ENCODE measurements at regions not wholly inside any gene's neighbourhood (a gene's known extent, or its start where the extent isn't known, plus 50 kb on each side); places are given as distances from the start of the nearest gene placed in this dataset.
"Not testable (repeated sequence)": the region's sequence is repeated elsewhere in the genome, so short reads cannot be mapped to it uniquely, and the experiment has no call there.

DNA sequence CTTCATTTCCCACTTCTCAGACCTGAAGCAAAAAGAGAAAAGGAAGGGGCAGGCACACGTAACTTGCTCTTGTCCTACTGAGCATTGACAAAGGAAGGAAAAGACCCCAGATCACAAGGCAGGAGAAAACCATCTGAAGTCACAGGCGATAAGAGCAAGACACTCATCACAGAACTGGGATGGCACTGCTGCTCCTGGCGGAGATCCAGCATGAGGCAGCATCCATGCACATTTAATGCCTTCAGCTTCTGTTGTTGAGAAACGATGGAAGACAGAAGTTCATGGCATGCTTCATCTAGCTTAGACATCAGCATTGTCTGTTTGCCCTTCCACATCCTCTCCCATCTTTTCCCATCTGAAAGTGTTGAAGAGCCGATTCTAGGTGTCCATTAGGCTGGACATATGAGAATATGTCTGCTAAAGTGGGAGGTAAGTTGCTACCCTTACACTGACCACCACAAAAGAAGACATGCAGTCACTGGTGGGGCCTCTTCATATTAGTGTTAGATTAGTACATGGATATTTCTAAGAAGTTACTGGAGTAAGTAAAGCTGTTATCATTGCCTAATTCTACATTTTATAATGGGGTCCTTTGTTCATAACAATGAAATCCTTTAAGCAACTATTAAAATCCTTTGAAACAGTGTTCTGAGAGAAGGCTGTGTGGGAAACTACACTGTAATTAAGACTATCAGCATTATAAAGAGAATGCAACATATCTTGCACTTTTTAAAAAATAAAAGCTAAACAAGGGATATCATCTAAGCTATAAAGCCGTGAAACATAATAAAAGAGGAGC is 618.5 kb downstream of the C6orf118 start:
- DNase-seq, result no peak

DNA sequence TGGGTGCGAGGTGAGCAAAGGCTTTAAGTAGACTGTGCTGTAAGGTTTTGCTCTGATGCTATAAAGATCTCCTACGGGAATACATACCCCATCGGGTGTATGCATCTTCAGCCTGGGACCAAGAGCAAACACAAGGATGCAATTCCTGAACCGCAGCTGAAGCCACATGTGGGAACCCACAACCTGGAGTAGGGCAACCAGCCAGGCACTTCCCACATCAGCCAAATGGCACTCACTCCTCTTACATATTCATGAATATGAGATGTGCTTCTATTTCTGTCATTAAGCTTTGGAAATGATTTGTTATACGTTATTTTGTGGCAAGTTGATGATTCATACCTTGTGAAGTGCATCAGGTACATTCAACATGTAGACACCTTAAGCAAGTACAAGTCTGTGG is 619.2 kb downstream of the C6orf118 start:
- DNase-seq, result no peak

DNA sequence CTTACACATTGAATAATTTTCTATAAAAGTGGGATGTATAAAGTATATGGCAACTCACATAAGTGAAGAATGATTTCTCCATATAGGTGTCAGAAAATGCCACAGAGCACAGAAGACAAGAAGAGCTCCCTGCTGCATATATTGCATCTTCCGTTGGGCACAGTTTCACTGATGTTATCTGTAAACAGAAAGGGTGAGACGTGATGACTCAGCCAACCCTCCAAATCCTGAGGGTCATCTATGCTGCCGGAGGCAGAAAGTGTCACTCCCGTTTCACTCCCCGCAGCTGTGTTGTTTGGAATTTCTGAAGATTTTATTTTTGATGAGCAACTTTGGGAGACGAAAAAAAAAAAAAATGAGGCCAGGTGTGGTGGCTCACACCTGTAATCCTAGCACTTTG is 644.1 kb downstream of the C6orf118 start:
- DNase-seq, result no peak

DNA sequence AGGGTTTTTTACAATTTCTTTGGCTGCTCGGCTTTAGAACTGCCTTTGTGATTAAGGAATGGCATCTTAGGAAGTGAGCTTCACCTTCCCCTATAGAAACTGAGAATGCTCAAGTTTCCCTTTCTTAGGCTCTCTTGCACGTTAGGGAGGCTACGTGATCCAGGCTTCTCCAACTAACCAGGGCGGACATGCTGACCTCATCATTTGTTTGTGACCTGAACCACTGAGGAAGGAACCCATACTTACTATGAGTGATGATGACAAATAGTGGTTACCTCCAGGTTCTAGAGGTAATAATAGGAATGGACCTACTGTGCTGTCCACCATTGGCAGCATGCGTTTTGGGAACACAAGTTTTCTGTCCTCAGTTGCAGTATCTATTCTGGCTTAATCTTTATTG is 645.8 kb downstream of the C6orf118 start:
- DNase-seq, result no peak

DNA sequence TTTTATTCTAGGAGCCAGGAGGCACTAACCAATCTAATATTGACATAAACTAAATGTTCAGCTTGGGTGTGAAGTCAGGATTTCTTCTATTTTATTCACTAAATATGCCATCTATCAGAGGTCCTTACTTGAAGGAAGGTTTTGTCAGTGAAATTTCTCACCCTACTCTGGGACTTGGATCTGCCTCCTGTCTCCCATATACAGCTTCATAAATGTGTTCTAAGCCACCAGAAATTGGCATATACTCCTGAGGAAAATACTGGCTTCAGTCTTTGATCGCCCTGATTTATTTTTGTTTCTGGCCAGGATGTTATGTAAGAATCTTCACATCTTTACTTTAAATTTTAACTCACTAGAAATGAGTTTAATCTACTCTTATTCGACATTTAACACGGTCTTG is 647.7 kb downstream of the C6orf118 start:
- DNase-seq, result no peak

DNA sequence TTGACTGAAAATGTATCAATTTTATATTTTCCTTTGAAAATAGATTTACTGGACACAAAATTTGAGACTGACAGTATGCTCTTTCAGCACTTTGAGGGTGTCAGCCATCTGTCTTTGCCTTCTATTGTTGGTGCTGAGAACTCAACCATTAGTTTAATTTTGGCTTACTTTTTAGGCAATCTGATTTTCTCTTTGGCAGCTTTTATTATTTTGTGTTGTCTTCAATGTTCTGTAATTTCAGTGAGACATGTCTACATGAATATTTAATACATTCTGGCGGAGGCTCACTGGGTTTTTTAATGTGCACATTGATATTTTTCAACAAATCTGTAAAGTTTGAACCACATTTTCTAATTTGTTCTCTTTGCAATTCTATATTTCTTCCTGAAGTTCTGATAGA is 648.6 kb downstream of the C6orf118 start:
- DNase-seq, result no peak

DNA sequence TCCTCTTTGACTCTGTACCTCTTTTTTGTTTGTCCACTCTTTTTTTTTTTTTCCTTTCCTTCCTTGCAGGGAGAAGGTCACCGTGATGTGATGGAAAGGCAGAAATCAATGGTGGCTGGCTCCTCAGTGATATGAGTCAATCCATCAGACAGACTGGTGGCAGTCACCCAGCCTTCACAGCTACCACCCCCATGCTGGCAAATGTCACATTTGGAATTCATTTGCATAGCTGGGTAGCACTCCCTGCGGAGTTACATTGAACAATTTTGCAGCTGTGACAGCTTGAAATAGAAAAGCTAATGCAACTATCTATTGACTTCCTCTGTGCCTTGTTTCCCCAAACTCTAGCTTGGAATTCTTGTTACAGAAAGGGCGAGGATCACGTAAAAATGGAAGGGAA is 668.4 kb downstream of the C6orf118 start:
- no peak for DNase-seq

DNA sequence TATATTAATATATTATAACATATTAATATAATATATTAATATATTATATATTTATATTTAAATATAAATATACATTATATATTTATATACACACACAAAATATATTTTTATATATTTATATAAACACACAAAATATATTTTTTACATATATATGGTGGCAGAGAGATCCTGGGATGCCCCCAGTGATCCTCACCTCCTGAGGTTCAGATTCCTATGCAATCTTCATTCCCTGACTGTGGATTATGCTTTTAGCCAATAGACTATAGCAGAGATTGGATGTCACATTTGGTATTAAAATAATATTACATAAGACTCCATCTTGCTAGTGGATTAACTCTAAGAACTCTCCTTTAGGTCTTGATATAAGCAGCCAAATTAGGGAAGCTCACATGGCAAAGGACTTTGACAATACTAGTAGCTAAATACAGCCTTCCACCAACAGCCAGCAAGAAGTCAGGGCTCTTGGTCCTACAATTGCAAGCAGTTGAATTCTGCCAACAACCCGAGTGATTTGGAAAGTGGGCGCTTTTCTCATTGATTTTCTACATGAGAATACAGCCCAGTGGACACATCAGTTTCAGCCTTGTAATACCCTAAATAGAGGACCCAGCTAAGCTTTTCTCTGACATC is 681.0 kb downstream of the C6orf118 start:
- DNase-seq, result no peak

DNA sequence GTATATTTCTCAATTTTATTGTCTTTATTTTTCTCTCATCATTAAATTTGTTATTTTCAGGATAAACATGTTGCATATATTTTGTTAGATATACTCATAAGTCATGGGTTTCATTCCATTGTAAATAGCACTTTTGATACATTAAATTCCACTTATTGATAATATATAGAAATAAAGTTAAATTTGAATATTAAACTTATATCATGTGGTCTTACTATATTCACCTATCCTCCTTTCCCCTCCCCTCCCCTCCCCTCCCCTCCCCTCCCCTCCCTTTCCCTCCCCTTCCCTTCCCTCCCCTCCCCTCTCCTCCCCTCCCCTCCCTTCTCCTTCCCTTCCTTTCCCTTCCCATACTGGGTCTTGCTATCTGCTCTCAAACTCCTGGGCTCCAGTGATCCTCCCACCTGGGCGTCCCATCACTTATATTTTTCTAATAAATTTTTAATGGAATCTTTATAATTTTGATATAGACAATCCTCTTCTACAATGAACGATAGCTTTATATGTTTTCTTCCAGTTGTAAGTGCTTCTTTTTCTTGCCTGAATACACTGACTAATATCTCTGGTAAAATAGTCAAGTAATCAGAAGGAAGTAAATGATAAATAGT is 692.4 kb downstream of the C6orf118 start:
- DNase-seq, result no peak

DNA sequence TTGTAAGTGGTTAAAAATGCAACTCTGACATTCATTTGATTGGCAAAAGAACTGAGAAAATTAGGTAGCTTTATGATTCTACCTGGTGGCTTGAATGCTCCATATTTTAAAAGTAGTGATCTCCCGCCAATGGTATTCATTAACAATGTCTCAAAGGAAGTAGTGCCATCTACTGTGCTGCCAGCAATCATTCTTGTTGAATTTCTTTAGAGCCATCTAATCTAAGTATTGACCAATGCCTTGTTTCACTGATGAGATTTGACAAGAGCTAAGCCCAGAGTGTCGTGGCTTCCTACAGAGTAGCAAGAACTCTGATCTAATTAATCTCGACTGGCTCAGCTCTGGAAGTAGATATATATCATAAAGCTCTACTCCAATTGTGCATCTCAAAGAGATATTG is 696.7 kb downstream of the C6orf118 start:
- DNase-seq, result no peak

DNA sequence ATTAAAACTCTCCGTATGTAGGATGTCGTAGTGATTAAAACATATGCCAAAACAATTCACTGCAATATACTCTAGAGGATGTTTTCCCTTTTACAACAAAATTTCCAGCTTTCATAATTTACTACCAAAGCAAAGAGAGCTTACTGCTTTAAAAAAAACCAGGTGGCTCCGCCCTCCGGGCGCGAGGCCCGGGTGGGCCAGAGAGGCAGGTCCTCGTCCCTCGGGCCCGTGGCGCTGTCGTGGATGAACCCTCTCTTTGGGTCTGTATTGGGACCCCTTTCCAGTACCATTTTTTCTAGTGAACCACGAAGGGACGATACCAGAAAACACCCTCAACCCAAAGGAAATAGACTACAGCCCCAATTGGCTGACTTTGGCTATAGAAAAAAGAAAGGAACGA is 698.5 kb downstream of the C6orf118 start:
- DNase-seq, result not testable (repeated sequence)

DNA sequence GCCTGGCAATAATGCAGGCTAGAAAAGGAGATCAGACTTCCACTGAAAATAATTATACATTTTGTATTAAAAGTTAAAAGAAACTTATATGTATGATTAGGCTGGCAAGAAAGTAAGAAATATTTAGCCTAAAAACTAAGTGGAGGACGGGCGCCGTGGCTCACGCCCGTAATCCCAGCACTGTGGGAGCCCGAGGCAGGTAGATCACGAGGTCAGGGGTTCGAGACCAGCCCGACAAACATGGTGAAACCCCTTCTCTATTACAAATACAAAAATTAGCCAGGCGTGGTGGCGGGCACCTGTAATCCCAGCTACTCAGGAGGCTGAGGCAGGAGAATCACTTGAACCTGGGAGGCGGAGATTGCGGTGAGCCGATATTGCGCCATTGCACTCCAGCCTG is 707.0 kb downstream of the C6orf118 start:
- DNase-seq, result not testable (repeated sequence)

DNA sequence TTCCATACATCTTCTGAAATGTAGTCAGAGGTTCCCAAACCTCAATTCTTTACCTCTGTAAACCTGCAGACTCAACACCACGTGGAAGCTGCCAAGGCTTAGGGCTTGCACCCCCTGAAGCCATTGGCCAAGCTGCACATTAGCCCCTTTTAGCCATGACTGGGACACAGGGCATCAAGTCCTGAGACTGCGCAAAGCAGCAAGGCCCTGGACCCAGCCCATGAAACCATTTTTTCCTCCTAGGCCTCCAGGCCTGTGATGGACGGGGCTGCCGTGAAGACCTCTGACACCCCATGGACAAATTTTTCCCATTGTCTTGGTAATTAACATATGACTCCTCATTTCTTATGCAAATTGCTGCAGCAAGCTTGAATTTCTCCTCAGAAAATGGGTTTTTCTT is 727.8 kb downstream of the C6orf118 start:
- no peak for DNase-seq

DNA sequence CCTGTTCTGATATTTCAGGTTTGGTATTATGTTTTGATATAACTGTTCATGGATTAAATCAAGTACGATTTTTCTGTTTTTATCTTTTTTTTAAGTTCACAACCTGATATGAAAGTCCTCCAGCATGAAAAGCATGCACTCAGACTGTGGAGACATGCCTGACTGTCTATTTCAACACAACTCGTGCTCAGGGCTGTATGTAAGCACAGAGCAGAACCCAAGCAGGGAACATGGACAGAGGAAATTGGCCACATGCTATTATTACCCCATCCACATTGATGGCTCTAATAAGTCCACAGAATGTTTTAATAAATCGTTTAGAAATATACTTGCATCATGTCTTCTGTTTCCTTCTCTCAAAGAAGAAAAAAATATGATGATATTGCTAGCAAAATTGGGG is 730.4 kb downstream of the C6orf118 start:
- DNase-seq, result no peak

DNA sequence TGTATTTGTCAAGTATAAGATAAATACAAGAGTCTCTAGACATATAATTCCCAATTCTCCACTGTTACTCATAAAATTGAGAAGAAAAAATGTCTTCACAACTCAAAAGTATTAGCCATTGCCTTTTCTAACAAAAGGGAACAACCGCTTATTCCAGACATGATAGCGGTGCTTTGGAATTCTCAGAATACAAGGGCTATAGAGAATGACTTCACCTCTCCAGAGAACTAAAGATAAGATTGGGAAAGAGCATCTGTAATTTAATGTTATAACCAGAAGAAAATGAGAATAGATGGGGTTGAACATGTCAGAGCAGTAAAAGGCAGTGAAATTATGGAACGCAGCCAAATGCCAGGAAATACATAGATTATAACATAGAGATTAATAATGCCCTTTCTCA is 730.8 kb downstream of the C6orf118 start:
- DNase-seq, result no peak

DNA sequence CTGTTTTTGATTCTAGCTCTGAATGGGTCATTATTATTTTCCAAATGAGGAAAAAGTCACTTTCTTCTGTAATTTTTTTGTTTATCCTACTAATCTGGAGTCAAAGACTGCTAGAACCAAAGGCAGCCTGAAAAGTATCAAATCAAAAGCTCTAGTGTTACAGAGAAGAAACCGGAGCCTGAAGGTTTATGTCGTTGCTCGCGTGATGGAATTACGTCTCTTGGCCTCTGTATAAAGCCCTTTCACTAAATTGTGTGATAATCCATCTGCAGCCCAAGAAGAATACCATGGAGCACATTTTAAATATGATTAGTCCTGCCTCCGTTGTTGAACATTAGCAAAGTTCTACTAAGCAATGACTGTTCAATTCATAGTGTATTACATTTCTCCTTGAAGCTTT is 738.6 kb downstream of the C6orf118 start:
- no peak for DNase-seq

DNA sequence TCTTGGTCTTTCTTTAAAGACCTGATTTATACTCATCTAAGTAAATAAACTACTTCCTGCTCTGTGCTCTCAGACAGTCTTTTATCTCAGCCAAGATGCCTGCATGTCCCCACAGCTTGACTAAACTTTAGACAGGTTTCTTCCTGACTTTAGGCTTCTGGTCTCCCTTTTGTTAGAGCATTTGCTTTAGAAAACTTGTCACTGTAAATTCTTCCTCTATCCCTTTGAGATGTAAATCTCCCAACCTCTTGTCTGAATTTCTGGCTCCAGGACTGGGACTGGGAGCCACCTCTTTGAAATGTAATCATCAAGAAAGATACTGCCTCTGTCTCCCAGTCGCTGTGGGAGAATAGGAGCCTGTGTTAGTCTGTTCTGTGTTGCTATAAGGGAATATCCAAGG is 739.9 kb downstream of the C6orf118 start:
- no peak for DNase-seq

DNA sequence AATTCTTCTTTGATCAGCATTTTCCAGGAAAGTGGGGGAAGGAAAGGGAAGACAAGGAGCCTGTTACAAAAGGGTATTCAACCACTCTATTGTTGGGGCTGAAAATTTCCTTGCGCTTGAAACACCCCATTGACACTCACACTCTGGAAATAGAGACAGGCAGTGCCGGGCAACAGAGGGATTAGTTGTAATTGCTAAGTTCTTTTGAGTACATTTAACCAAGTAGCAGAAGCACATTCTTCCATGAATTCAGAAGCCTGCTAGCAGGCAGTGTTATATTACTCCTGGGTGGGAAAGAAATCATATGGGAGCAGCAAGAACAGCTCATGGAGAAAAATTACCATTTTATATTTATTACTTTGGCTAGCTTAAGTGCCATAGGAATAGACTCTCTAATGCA is 745.5 kb downstream of the C6orf118 start:
- DNase-seq, result no peak

DNA sequence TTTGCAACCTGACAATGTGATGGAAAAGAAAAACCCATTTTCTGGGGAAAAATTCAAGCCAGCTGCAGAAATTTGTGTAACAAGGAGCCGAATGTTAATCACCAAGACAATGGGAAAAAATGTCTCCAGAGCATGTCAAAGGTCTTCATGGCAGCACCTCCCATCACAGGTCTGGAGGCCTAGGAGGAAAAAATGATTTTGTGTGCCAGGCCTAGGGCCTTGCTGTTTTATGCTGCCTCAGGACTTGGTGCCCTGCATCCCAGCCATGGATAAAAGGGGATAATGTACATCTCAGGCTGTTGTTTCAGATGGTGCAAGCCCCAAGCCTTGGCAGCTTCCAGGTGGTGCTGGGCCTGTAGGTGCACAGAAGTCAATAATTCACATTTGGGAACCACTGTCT is 747.7 kb downstream of the C6orf118 start:
- DNase-seq, result no peak

DNA sequence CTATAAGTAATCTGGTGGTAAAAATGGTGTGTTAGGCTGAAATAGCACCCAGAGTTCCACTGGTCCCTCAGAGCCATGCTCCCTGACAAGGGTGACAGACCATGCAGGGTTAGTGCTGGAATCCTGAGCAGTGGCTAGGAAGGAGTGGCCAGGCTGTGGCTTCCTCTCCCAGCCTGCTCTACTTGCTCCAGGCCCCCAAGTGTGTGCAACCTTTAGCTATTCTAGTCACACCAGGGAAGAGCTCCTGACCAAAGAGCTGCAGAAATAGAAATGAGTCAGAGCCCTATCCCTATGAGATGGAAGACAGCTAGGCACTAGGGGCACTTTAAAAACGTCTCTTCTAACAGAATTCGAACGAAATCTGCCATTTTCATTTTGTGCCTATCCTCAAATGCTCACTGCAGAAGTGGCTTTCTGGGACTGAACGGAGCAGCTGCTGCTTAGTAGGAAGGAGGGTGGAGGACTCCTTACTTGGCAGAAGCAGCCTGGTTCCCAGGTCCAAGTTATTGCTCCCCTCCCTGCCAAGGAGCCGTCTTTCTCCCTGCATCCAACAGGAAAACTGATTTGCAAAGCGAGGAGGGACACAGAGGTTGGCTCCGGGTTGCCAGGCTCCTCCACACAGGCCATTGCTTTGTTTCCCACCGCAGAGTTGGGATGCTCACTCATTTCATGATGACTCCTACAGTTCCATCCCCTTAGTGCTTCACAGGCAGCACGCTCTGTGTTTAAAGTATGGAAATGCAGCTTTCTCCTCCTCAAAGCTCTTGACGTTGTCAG is 754.5 kb downstream of the C6orf118 start:
- no peak for DNase-seq

DNA sequence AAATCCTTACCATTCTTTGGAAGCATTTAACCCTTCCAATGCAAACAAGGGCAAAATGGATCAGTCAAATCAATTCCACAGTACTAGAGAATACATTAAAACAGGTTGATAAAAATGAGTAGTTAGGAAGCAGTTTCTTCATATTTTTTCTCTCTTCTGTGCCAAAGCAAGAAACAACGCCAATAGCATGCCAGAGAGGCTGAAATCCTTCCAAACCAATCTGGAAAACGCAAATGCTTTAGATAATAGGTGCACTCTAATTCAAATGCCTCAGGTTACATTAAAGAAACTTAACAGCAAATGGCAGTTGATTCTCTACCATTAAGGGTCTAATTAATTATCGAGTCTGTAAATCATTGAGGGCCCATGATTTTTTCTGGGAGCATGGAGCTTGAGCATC is 755.2 kb downstream of the C6orf118 start:
- no peak for DNase-seq

DNA sequence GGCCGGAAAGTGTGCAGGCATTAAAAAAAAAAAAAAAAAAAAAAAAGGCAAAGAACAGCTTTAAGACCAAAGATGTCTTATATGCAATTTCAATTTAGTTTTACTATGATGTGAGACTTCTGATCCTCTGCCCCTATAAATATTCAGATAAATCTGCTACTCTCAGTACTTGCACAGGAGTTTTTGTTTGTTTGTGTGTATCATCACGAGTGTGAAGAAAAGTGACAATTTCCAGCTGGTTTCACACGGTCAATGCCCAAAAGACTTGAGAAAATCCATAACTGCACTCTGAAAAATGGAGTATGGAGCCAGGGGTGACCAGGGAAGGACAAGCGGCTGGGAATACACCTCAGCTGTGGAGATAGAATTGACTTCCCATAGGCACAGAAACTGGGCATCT is 757.7 kb downstream of the C6orf118 start:
- no peak for DNase-seq

DNA sequence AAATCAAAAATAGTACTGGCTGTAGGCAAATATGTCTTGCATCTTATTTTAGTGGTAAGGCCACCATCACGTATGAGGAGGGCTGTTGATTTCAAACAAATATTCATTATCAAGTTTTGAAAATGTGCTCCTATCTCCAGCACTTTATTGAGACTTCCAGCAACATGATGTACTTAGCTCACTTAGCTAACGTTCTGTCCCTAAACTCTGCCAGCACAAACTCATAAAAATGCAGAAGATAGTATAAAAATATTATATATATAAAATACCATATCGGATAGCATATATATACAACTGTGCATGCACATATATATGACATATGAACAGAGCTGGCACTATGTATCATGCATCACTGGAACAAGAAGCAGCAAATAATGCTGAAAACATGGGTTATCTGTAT is 762.3 kb downstream of the C6orf118 start:
- no peak for DNase-seq

DNA sequence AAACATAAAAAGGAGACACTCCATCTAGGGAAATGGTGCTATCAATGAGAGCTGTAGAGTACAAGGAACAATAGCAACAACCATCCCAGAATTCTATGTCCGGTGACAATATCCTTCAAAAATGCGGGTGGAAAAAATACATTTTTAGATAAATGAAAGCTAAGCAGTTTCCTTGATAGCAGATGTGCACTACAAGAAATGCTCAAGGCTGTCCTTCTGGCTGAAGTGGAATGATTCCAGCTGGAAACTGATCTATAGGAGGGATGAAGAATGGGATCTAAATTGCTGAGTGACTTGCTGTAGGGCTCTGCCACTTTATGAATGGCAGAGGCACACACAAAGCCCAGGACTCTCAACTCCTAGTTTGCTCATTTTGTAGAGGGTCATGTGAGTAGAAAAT is 763.1 kb downstream of the C6orf118 start:
- DNase-seq, result no peak
